ENCODE measurements at regions not wholly inside any gene's neighbourhood (a gene's known extent, or its start where the extent isn't known, plus 50 kb on each side); places are given as distances from the start of the nearest gene placed in this dataset.
"Not testable (repeated sequence)": the region's sequence is repeated elsewhere in the genome, so short reads cannot be mapped to it uniquely, and the experiment has no call there.

- Mint-ChIP-seq H3K4me1 (no peaks in the 10 kb centered on the region), H3K9me3 (peaks cover 0 to 3% (median under 1%) of the 10 kb centered on the region in 3 donors)
Measured at GRCh38 chr3:162945626-162946025, 1449.0 kb downstream of the OTOL1 start.

GRCh38 chr3:162956711-162957110 lies 1460.1 kb downstream of the OTOL1 start:
- H3K27ac Mint-ChIP-seq, result no peak overlapping the region
- H3K4me3 Mint-ChIP-seq, result no peak overlapping the region

More at GRCh38 chr3:162945626-162946025, 1449.0 kb downstream of the OTOL1 start:
- Mint-ChIP-seq H3K4me3 (no peak overlapping the region), H3K36me3 (no peaks in the 10 kb centered on the region), H3K27ac (no peak overlapping the region), H3K27me3 (no peaks in the 10 kb centered on the region)

DNA sequence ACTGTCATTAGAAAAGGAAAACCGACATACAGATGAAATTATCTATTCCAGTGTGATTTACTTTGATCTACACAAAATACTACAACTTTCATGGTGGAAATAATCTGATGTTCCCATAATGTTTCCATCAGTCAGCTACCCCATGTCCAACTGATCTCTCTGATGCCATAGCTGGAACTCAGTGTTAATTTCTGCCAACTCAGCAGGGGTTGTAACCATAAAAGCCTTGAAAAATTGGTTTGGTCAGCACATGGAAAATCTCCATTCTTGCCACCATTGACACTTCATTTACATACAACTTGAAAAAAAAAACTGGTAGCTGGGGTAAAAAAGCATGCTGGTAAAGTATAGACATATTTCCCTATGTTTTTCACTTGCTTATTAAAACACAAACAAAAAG lies 1463.7 kb downstream of the OTOL1 start:
- H3K27me3 Mint-ChIP-seq, result no peaks in the 10 kb centered on the region
- H3K27ac Mint-ChIP-seq, result no peak overlapping the region
- H3K9me3 Mint-ChIP-seq, result peaks cover 2 to 4% (median 3%) of the 10 kb centered on the region in 3 donors
- no peaks in the 10 kb centered on the region for H3K36me3 Mint-ChIP-seq
- no peaks in the 10 kb centered on the region for H3K4me1 Mint-ChIP-seq
- H3K4me3 Mint-ChIP-seq, result no peak overlapping the region

More at GRCh38 chr3:162956711-162957110, 1460.1 kb downstream of the OTOL1 start:
- Mint-ChIP-seq H3K36me3 (no peaks in the 10 kb centered on the region), H3K4me1 (no peaks in the 10 kb centered on the region), H3K27me3 (no peaks in the 10 kb centered on the region), H3K9me3 (peaks cover 2 to 6% (median 5%) of the 10 kb centered on the region in 3 donors)

GRCh38 chr3:162970292-162970691 lies 1473.7 kb downstream of the OTOL1 start:
- H3K27ac Mint-ChIP-seq, result no peak overlapping the region
- no peaks in the 10 kb centered on the region for H3K27me3 Mint-ChIP-seq
- no peaks in the 10 kb centered on the region for H3K4me1 Mint-ChIP-seq
- H3K4me3 Mint-ChIP-seq, result no peak overlapping the region
- peaks cover 3% of the 10 kb centered on the region for H3K36me3 Mint-ChIP-seq
- H3K9me3 Mint-ChIP-seq, result peaks cover 1 to 12% (median 9%) of the 10 kb centered on the region in 3 donors

- Mint-ChIP-seq H3K4me1 (no peaks in the 10 kb centered on the region), H3K27me3 (no peaks in the 10 kb centered on the region), H3K4me3 (no peak overlapping the region), H3K9me3 (peaks cover 1 to 12% (median 5%) of the 10 kb centered on the region in 3 donors), H3K27ac (no peak overlapping the region), H3K36me3 (peaks cover 3% of the 10 kb centered on the region)
Measured at GRCh38 chr3:162971715-162972114, 1475.1 kb downstream of the OTOL1 start.

DNA sequence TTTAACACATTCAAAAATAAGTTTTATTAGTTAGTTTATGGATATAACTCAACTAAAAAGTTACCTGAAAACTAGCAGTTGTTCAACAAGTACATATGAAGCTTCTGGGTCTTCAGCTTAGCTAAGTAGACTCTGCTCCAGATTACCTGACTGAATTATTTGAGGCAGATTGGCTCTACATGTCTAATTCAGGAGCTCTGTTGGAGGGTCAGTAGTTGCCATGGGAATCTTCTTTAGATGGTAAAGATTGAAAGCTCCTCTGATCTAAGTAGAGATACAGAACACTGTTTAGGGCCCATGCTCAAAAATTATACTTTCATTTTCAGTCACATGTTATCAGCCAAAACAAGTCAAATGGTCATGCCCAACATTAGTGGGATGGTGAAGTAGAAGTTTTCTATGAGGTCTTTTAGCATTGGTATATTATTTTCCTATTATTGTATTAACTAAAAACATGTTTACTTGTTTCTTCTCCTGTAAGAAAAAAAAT lies 1476.9 kb downstream of the OTOL1 start:
- Mint-ChIP-seq H3K27me3 (no peaks in the 10 kb centered on the region), H3K4me3 (no peak overlapping the region), H3K27ac (no peak overlapping the region), H3K36me3 (peaks cover 3% of the 10 kb centered on the region), H3K9me3 (peaks cover 0 to 8% (median 0%) of the 10 kb centered on the region in 3 donors), H3K4me1 (no peaks in the 10 kb centered on the region)

GRCh38 chr3:162978136-162978535 lies 1481.5 kb downstream of the OTOL1 start:
- Mint-ChIP-seq H3K27me3 (no peaks in the 10 kb centered on the region), H3K27ac (no peak overlapping the region), H3K4me1 (no peaks in the 10 kb centered on the region), H3K36me3 (no peaks in the 10 kb centered on the region), H3K4me3 (no peak overlapping the region), H3K9me3 (peaks cover 0 to 2% (median 0%) of the 10 kb centered on the region in 3 donors)

GRCh38 chr3:162984746-162985145 lies 1488.1 kb downstream of the OTOL1 start:
- Mint-ChIP-seq H3K36me3 (no peaks in the 10 kb centered on the region), H3K27me3 (no peaks in the 10 kb centered on the region), H3K9me3 (peaks cover 0 to 4% (median 2%) of the 10 kb centered on the region in 3 donors), H3K4me1 (peaks cover 0 to 1% (median 0%) of the 10 kb centered on the region in 3 donors), H3K27ac (no peak overlapping the region), H3K4me3 (peak overlapping the region in 1 of 4 donors; percentile 27)

- not testable (repeated sequence) for H3K9me3 Mint-ChIP-seq, H3K27me3 Mint-ChIP-seq
Measured at GRCh38 chr3:162987085-162987794, 1490.6 kb downstream of the OTOL1 start.

GRCh38 chr3:162992741-162993140 lies 1496.1 kb downstream of the OTOL1 start:
- peaks cover 1 to 21% (median 2%) of the 10 kb centered on the region in 3 donors for H3K9me3 Mint-ChIP-seq
- no peak overlapping the region for H3K4me3 Mint-ChIP-seq
- H3K36me3 Mint-ChIP-seq, result peaks cover 1% of the 10 kb centered on the region
- H3K27me3 Mint-ChIP-seq, result no peaks in the 10 kb centered on the region
- H3K4me1 Mint-ChIP-seq, result no peaks in the 10 kb centered on the region
- no peak overlapping the region for H3K27ac Mint-ChIP-seq

More at GRCh38 chr3:162987085-162987794, 1490.6 kb downstream of the OTOL1 start:
- H3K27ac Mint-ChIP-seq, H3K4me1 Mint-ChIP-seq, H3K4me3 Mint-ChIP-seq, H3K36me3 Mint-ChIP-seq: not testable (repeated sequence)

DNA sequence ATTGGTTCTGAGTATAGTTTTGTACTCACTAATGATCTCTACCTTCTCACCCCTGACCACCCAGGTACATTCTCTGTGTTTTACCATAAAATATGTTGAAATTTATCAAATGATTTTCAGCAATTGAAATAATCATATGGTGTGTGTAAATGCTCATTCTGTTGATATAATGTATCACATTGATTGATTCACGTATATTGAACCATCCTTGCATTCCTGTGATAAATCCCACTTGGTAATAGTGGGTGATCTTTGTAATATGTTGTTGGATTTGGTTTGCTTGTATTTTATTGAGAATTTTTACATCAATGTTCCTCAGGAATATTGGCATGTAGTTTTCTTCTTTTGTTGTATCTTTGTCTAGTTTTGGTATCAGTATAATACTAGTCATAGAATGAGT lies 1497.6 kb downstream of the OTOL1 start:
- peak overlapping the region in 1 of 4 donors; percentile 14 for H3K4me3 Mint-ChIP-seq
- peaks cover 1% of the 10 kb centered on the region for H3K36me3 Mint-ChIP-seq
- peaks cover 1 to 21% (median 4%) of the 10 kb centered on the region in 3 donors for H3K9me3 Mint-ChIP-seq
- H3K4me1 Mint-ChIP-seq, result no peaks in the 10 kb centered on the region
- H3K27ac Mint-ChIP-seq, result no peak overlapping the region
- no peaks in the 10 kb centered on the region for H3K27me3 Mint-ChIP-seq

- peaks cover 1% of the 10 kb centered on the region for H3K36me3 Mint-ChIP-seq
- H3K9me3 Mint-ChIP-seq, result peaks cover 0 to 21% (median 4%) of the 10 kb centered on the region in 3 donors
- H3K27me3 Mint-ChIP-seq, result no peaks in the 10 kb centered on the region
- no peak overlapping the region for H3K4me3 Mint-ChIP-seq
- H3K27ac Mint-ChIP-seq, result no peak overlapping the region
- H3K4me1 Mint-ChIP-seq, result no peaks in the 10 kb centered on the region
Measured at GRCh38 chr3:162996368-162996767, 1499.8 kb downstream of the OTOL1 start.

DNA sequence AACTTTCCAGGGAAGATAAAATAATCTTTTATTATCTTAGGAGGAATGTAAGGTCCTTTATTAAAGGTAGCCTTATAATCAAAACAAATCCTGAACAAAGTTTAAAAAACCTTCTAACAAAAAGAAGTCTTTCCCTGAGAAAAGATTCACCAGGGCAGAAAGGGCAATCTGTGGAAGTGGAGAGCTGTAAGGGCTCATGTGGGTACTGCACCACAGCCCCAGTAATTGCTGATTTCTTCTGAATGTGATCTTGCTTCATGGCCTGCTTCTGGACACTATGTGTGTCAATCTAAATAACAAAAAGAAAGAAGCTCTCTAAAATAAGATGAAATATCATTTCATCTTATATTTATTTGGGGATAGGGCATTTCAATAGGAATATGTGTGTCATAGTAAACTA lies 1501.6 kb downstream of the OTOL1 start:
- H3K4me1 Mint-ChIP-seq, result no peaks in the 10 kb centered on the region
- H3K27me3 Mint-ChIP-seq, result no peaks in the 10 kb centered on the region
- no peak overlapping the region for H3K27ac Mint-ChIP-seq
- H3K4me3 Mint-ChIP-seq, result no peak overlapping the region
- peaks cover 0 to 16% (median 4%) of the 10 kb centered on the region in 3 donors for H3K9me3 Mint-ChIP-seq
- peaks cover 1% of the 10 kb centered on the region for H3K36me3 Mint-ChIP-seq

DNA sequence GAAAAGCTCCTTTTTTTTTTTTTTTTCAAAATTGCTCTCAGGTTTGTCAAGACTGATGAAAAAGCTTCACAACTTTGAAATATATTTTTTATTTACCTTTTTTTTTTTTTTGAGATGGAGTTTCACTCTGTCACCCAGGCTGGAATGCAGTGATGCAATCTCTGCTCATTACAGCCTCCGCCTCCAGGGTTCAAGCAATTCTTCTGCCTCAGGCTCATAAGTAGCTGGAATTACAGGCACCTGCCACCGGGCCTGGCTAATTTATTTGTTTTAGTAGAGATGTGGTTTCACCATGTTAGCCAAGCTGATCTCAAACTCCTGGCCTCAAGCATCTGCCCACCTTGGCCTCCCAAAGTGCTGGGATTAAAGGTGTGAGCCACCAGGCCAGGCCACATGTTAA lies 1515.0 kb downstream of the OTOL1 start:
- Mint-ChIP-seq H3K36me3 (peaks cover 1% of the 10 kb centered on the region), H3K27me3 (no peaks in the 10 kb centered on the region), H3K27ac (no peak overlapping the region), H3K4me1 (no peaks in the 10 kb centered on the region), H3K4me3 (no peak overlapping the region), H3K9me3 (peaks cover 0 to 8% (median 0%) of the 10 kb centered on the region in 3 donors)

DNA sequence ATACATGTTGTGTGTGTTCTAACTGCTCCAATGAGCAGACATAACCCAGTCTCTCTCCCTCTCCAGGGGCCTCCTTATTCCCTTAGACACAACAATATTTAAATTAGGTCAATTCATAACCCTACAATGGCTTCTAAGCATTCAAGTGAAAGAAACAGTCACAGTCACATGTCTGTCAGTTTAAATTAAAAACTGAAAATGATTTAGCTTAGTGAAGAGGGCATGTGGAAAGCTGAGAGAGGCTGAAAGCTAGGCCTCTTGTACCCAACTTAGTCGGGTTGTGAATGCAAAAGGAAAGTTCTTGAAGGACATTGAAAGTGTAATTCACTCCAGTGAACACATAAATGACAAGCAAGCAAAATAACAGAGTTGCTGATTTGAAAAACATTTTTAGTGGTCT lies 1519.6 kb downstream of the OTOL1 start:
- Mint-ChIP-seq H3K4me3 (no peak overlapping the region), H3K27me3 (no peaks in the 10 kb centered on the region), H3K27ac (no peak overlapping the region), H3K36me3 (no peaks in the 10 kb centered on the region), H3K4me1 (no peaks in the 10 kb centered on the region), H3K9me3 (peaks cover 0 to 11% (median 0%) of the 10 kb centered on the region in 3 donors)

DNA sequence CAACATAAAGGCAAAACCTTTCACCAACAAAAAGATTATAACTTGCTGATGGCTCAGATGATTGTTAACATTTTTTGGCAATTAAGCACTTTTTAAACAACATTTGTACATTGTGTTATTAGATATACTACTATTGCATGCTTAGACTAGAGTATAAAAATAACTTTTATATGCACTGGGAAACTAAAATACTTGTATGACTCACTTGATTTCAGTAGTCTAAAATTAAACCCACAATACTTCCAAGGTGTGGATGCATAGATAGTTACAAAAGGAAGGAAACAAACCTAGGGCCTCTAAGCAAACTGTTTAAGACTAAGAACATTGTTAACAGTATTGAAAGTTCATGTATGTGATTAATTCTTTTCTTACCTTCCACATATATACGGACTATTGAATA lies 1521.5 kb downstream of the OTOL1 start:
- Mint-ChIP-seq H3K27me3 (no peaks in the 10 kb centered on the region), H3K36me3 (no peaks in the 10 kb centered on the region), H3K27ac (no peak overlapping the region), H3K4me3 (no peak overlapping the region), H3K9me3 (peaks cover 0 to 11% (median 0%) of the 10 kb centered on the region in 3 donors), H3K4me1 (no peaks in the 10 kb centered on the region)
